Heart left ventricle (tissue), 16 donors: ENCODE measurements at regions not wholly inside any gene's neighbourhood (a gene's known extent, or its start where the extent isn't known, plus 50 kb on each side); places are given as distances from the start of the nearest gene placed in this dataset.

Experiments used
- ATAC-seq, 4 donors: fragments of 200-7000 bp; cut with Tn5 transposase; one replicate each; pipeline ENCODE4 v1.9.1; 2020 to 2022; ENCODE audit warnings: moderate library complexity in 4 of 4, mild to moderate bottlenecking in 3 of 4, moderate number of reproducible peaks in 1 of 4
- DNase-seq, 5 donors: peaks; one replicate each; pipeline ENCODE4 v3.0.0-alpha.2; 2020
- H3K27ac ChIP-seq, 12 donors: fragments of 200-600 bp; sonication (generic) in 4 of 12; one replicate each; pipeline versions ENCODE4 v1.5.0 to v1.8.0; 2016 to 2022; ENCODE audit warnings: mild to moderate bottlenecking in 2 of 12
- H3K27me3 ChIP-seq, 9 donors: fragments of 200-600 bp; sonication (generic) in 2 of 9; one replicate each; pipeline versions ENCODE4 v1.5.1 to v1.8.0; 2016 to 2022; ENCODE audit warnings: mild to moderate bottlenecking in 3 of 9
- H3K36me3 ChIP-seq, 9 donors: fragments of 200-600 bp; sonication (generic) in 2 of 9; one replicate each; pipeline versions ENCODE4 v1.5.0 to v1.8.0; 2018 to 2022; ENCODE audit warnings: mild to moderate bottlenecking in 2 of 9
- H3K4me1 ChIP-seq, 12 donors: fragments of 200-600 bp; sonication (generic) in 4 of 12; one replicate each; pipeline versions ENCODE4 v1.5.0 to v1.8.0; 2016 to 2022; ENCODE audit warnings: mild to moderate bottlenecking in 3 of 12
- H3K4me3 ChIP-seq, 12 donors: fragments of 200-600 bp; sonication (generic) in 4 of 12; one replicate each; pipeline versions ENCODE4 v1.5.0 to v1.8.0; 2017 to 2022; ENCODE audit warnings: mild to moderate bottlenecking in 9 of 12, moderate library complexity in 4 of 12
- H3K9me3 ChIP-seq, 12 donors: fragments of 200-600 bp; sonication (generic) in 4 of 12; one replicate each; pipeline versions ENCODE4 v1.5.0 to v1.8.0; 2016 to 2022; ENCODE audit warnings: mild to moderate bottlenecking in 1 of 12
- POLR2A ChIP-seq, 2 donors: fragments of 450-650 bp; IDR thresholded peaks; one replicate each; pipeline ENCODE4 v1.6.1; 2017; ENCODE audit warnings: antibody characterized with exemption in 2 of 2, mild to moderate bottlenecking in 2 of 2, moderate library complexity in 2 of 2
- WGBS, 4 donors: extraction: QIAGEN DNeasy Blood & Tissue Kit in 2 of 4; methylation state at CpG; one replicate each; pipeline versions ENCODE4 v1.1.5 to v1.1.7; 2013 to 2018; 5-methylcytosine and 5-hydroxymethylcytosine counted together
- intact Hi-C, 10 donors: fragments of 100-400 bp; cut with DNase I; formaldehyde crosslinking; loops; one replicate each; pipeline versions ENCODE4 v1.11.1 to v1.14.2; 2022
- TF ChIP-seq, protein P1 (sequence below), 12 donors: fragments of 200-600 bp; sonication (generic) in 4 of 12; IDR thresholded peaks; one replicate each; pipeline versions ENCODE4 v1.5.0 to v1.8.0; 2018 to 2022; ENCODE audit warnings: antibody characterized with exemption in 12 of 12, mild to moderate bottlenecking in 5 of 12
- donor health status: ischemic (EF 13 %, LVEDD 7.1; RV severe dilation, severe dysfunction).
- donor health status: healthy with polysubstance abuse.
- donor health status: DM: no; HTN: yes; CAD: no.
- donor health status: DM: no; HTN: no; CAD: no.
- donor health status: ischemic (EF 25% LVEDD 6.9; RV normal size, moderate dysfunction).
- donor health status: ischemic (EF 25% LVEDD 5.7; RV mildly dilated, moderate dysfunction).
- donor health status: healthy.
- donor health status: DM: yes; HTN: yes; CAD: no.
- donor health status: ischemic (EF 35%, LVEDD 5.7; RV mildly dilated, moderate dysfunction).
- donor health status: nonischemic (EF 11% LVEDD 7.7; RV severe dilation, severe dysfunction).
- donor health status: DM: yes; HTN: yes; CAD: no.
- donor health status: PGD.
- donor health status: ischemic (EF 29% LVEDD 5.4; RV normal size, mild dysfunction).
- donor health status: nonischemic (EF 23%, LVEDD 6.1; RV moderate dilation, normal function).

DNA sequence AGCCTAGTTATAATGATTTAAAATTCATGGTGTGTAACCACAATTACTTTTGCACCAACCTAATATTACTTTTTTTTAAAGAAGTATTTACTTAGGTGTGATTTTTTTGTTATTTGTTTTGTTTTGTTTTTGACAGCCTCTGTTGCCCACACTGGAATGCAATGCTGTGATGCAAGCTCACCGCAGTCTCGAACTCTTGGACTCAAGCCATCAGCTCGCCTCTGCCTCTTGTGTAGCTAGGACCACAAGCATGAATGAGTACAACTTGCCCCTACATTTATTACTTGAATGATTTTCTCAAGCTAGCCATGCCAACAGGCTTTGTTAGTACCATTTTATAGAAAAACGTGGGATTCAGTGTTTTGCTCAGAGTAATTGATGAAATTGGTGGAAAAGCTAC lies 488.8 kb upstream of the CPEB2 start:
- DNase-seq (no peak), ATAC-seq (no peak)
- intact Hi-C loops = no loop called here
- no peak for TF ChIP-seq POLR2A (IDR thresholded peaks at IDR 0.05)
- TF ChIP-seq, protein P1, sequence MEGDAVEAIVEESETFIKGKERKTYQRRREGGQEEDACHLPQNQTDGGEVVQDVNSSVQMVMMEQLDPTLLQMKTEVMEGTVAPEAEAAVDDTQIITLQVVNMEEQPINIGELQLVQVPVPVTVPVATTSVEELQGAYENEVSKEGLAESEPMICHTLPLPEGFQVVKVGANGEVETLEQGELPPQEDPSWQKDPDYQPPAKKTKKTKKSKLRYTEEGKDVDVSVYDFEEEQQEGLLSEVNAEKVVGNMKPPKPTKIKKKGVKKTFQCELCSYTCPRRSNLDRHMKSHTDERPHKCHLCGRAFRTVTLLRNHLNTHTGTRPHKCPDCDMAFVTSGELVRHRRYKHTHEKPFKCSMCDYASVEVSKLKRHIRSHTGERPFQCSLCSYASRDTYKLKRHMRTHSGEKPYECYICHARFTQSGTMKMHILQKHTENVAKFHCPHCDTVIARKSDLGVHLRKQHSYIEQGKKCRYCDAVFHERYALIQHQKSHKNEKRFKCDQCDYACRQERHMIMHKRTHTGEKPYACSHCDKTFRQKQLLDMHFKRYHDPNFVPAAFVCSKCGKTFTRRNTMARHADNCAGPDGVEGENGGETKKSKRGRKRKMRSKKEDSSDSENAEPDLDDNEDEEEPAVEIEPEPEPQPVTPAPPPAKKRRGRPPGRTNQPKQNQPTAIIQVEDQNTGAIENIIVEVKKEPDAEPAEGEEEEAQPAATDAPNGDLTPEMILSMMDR (IDR thresholded peaks at IDR 0.05) = no peak
- Histone ChIP-seq H3K9me3 (no peaks in the 10 kb centered on the region), H3K4me1 (no peaks in the 10 kb centered on the region), H3K27me3 (no peaks in the 10 kb centered on the region), H3K4me3 (no peak overlapping the region), H3K36me3 (no peaks in the 10 kb centered on the region), H3K27ac (no peak overlapping the region)
- WGBS, 4 donors = 79 to 83% (median 82%) methylated on average over 4 of the region's 4 CpGs

DNA sequence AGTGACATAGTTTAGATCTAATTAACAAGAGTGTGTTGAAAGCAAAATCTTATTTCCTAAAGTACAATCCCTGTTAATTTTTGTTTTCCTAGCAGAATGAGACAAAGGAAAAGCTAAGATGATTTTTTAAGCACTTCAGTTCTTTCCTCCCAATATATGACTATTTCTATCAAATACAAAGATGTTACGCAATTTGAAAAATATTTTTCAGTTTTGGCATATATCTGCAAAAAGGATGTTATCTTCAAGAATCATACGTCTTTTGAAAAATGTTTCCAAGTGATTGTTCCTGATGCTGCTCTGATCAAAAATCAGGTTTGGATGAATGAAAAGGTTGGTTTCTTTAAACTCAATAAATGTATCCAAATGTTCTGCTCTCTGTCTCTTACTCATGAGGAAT lies 486.7 kb upstream of the CPEB2 start:
- intact Hi-C loops = no loop called here
- no peak for ATAC-seq

GRCh38 chr4:14518136-14518535 lies 484.1 kb upstream of the CPEB2 start:
- no peaks in the 10 kb centered on the region for H3K27me3 ChIP-seq
- no peak for TF ChIP-seq POLR2A (IDR thresholded peaks at IDR 0.05)
- TF ChIP-seq, protein P1 (IDR thresholded peaks at IDR 0.05) = no peak
- DNase-seq (no peak), ATAC-seq (no peak)
- H3K4me3 ChIP-seq = no peak overlapping the region
- no peak overlapping the region for H3K27ac ChIP-seq
- intact Hi-C loops = no loop called here
- WGBS, 4 donors = 42 to 47% (median 44%) methylated on average over 2 of the region's 2 CpGs
- H3K36me3 ChIP-seq = no peaks in the 10 kb centered on the region
- no peaks in the 10 kb centered on the region for H3K4me1 ChIP-seq
- peaks cover 0 to 7% (median 0%) of the 10 kb centered on the region in 12 donors for H3K9me3 ChIP-seq

More for the DNA sequence above, 486.7 kb upstream of the CPEB2 start:
- Histone ChIP-seq H3K27me3 (no peaks in the 10 kb centered on the region), H3K4me3 (no peak overlapping the region), H3K4me1 (no peaks in the 10 kb centered on the region), H3K27ac (no peak overlapping the region), H3K36me3 (no peaks in the 10 kb centered on the region), H3K9me3 (no peaks in the 10 kb centered on the region)
- TF ChIP-seq, protein P1 (IDR thresholded peaks at IDR 0.05) = no peak
- no peak for TF ChIP-seq POLR2A (IDR thresholded peaks at IDR 0.05)
- 75 to 82% (median 78%) methylated on average over 2 of the region's 2 CpGs for whole genome bisulfite sequencing, 4 donors
- no peak for DNase-seq

- WGBS, 4 donors = 62 to 81% (median 72%) methylated on average over 1 of the region's 1 CpG
- no peak for ATAC-seq
These were observed 482.1 kb upstream of the CPEB2 start for GRCh38 chr4:14520171-14520570.

More at GRCh38 chr4:14520171-14520570, 482.1 kb upstream of the CPEB2 start:
- Histone ChIP-seq H3K27me3 (no peaks in the 10 kb centered on the region), H3K4me3 (no peak overlapping the region), H3K36me3 (no peaks in the 10 kb centered on the region), H3K9me3 (peaks cover 0 to 7% (median 0%) of the 10 kb centered on the region in 12 donors), H3K27ac (no peak overlapping the region), H3K4me1 (no peaks in the 10 kb centered on the region)
- no peak for DNase-seq
- intact Hi-C loops = no loop called here
- TF ChIP-seq, protein P1 (IDR thresholded peaks at IDR 0.05) = no peak
- TF ChIP-seq POLR2A (IDR thresholded peaks at IDR 0.05) = no peak
